ENCODE measurements at regions not wholly inside any gene's neighbourhood (a gene's known extent, or its start where the extent isn't known, plus 50 kb on each side); places are given as distances from the start of the nearest gene placed in this dataset.

DNA sequence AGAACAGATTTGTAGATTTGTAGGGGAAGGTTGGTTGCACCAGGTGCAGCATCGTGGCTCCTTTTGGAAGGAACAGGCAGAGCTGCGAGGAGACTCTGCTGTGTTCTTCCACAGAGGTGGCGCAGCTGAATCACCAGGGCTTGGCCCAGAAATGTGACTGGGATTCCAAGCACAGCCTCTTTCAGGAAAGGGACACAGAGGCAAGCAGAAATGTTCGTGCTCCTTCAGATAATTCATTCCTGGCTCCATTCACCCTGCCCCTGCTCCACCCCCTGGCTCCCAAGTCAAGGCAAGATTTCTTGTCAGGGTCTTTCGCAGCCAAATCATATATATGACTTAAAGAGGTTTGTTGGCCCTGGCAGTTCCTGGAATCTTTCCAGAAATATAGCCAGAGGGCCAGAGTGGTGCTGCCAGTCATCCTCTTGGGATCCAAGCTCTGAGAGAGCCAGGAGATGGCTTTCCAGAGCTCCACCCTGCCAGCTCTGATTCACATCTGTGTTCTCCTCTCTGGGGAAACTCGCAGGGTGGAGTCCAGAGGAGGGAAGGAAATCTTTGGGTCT lies 203.9 kb upstream of the TANK start:
- POLR2A ChIA-PET = no interaction called here
- H3K9me3 ChIP-seq (ENCODE audit: control insufficient read depth, insufficient read depth, low read depth, low read length) = no peaks in the 10 kb centered on the region
- H3K4me1 ChIP-seq (ENCODE audit: control insufficient read depth, insufficient read depth, low read length) = no peaks in the 10 kb centered on the region
- no peaks in the 10 kb centered on the region for H3K36me3 ChIP-seq (ENCODE audit: control insufficient read depth, insufficient read depth, low read length)
- no peak for ATAC-seq
- 0 out of 2 replicates have a peak, but pooled peaks cover 3% of the 10 kb centered on the region for H3K27me3 ChIP-seq (ENCODE audit: control insufficient read depth, insufficient read depth, low read length)
- intact Hi-C loops (cut with micrococcal nuclease; ENCODE audit: unreplicated experiment) = no loop called here
- in situ Hi-C loops (cut with HindIII; ENCODE audit: low pct_unique_long_range_greater_than_20kb, low sequenced_read_pairs) = no loop called here
- H3K4me3 ChIP-seq (ENCODE audit: low read depth in 2 of 2, low read length in 2 of 2) = no peak overlapping the region
- CTCF ChIA-PET = no interaction called here
- H3K27ac ChIP-seq (ENCODE audit: low read length) = no peak overlapping the region
- TF ChIP-seq SIN3A (IDR thresholded peaks at IDR 0.05; ENCODE audit: borderline replicate concordance, insufficient read depth, low read depth, low read length) (no peak), POLR2AphosphoS5 (IDR thresholded peaks at IDR 0.05; ENCODE audit: low read depth, low read length) (no peak), TCF7L2 (IDR thresholded peaks at IDR 0.05; ENCODE audit: low read depth, low read length) (no peak)
- TF ChIP-seq, protein P1, sequence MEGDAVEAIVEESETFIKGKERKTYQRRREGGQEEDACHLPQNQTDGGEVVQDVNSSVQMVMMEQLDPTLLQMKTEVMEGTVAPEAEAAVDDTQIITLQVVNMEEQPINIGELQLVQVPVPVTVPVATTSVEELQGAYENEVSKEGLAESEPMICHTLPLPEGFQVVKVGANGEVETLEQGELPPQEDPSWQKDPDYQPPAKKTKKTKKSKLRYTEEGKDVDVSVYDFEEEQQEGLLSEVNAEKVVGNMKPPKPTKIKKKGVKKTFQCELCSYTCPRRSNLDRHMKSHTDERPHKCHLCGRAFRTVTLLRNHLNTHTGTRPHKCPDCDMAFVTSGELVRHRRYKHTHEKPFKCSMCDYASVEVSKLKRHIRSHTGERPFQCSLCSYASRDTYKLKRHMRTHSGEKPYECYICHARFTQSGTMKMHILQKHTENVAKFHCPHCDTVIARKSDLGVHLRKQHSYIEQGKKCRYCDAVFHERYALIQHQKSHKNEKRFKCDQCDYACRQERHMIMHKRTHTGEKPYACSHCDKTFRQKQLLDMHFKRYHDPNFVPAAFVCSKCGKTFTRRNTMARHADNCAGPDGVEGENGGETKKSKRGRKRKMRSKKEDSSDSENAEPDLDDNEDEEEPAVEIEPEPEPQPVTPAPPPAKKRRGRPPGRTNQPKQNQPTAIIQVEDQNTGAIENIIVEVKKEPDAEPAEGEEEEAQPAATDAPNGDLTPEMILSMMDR (IDR thresholded peaks at IDR 0.05) = no peak
- TF ChIP-seq, protein P2, sequence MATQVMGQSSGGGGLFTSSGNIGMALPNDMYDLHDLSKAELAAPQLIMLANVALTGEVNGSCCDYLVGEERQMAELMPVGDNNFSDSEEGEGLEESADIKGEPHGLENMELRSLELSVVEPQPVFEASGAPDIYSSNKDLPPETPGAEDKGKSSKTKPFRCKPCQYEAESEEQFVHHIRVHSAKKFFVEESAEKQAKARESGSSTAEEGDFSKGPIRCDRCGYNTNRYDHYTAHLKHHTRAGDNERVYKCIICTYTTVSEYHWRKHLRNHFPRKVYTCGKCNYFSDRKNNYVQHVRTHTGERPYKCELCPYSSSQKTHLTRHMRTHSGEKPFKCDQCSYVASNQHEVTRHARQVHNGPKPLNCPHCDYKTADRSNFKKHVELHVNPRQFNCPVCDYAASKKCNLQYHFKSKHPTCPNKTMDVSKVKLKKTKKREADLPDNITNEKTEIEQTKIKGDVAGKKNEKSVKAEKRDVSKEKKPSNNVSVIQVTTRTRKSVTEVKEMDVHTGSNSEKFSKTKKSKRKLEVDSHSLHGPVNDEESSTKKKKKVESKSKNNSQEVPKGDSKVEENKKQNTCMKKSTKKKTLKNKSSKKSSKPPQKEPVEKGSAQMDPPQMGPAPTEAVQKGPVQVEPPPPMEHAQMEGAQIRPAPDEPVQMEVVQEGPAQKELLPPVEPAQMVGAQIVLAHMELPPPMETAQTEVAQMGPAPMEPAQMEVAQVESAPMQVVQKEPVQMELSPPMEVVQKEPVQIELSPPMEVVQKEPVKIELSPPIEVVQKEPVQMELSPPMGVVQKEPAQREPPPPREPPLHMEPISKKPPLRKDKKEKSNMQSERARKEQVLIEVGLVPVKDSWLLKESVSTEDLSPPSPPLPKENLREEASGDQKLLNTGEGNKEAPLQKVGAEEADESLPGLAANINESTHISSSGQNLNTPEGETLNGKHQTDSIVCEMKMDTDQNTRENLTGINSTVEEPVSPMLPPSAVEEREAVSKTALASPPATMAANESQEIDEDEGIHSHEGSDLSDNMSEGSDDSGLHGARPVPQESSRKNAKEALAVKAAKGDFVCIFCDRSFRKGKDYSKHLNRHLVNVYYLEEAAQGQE (IDR thresholded peaks at IDR 0.05; ENCODE audit: insufficient read depth in 1 of 2, low read depth in 2 of 2, low read length in 1 of 2) = no peak
- no peak for DNase-seq (ENCODE audit: low read depth, low spot score)
- BruUV-seq (replicated peaks) = no TSS peak

DNA sequence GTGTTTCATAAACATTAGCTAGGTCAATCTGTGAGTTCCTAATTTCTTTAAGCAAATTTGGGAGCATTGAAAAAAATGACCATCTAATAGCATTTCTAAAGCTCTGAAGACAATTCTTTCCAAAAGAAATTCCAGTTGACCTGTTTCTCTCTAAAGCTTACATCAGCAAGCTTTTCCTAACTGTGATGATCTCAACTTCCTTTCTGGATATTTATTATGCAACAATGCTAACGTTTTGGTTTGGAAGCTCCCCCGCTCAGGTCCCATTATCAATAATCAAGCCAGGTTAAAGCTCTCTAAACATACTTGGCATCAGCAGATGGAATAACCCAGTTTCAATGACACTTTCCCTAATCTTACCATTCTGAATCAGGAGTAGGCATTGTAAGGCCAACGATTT lies 196.3 kb upstream of the TANK start:
- Histone ChIP-seq H3K9me3 (ENCODE audit: control insufficient read depth, insufficient read depth, low read depth, low read length) (no peaks in the 10 kb centered on the region), H3K4me1 (ENCODE audit: control insufficient read depth, insufficient read depth, low read length) (no peaks in the 10 kb centered on the region), H3K4me3 (ENCODE audit: low read depth in 2 of 2, low read length in 2 of 2) (no peak overlapping the region), H3K36me3 (ENCODE audit: control insufficient read depth, insufficient read depth, low read length) (no peaks in the 10 kb centered on the region), H3K27ac (ENCODE audit: low read length) (no peak overlapping the region), H3K27me3 (ENCODE audit: control insufficient read depth, insufficient read depth, low read length) (no peaks in the 10 kb centered on the region)
- no TSS peak for BruUV-seq (replicated peaks)
- POLR2A ChIA-PET = no interaction called here
- DNase-seq (ENCODE audit: low read depth, low spot score) (no peak), ATAC-seq (no peak)
- intact Hi-C loops (cut with micrococcal nuclease; ENCODE audit: unreplicated experiment) = no loop called here
- CTCF ChIA-PET = no interaction called here
- in situ Hi-C loops (cut with HindIII; ENCODE audit: low pct_unique_long_range_greater_than_20kb, low sequenced_read_pairs) = no loop called here
- TF ChIP-seq, protein P2 (IDR thresholded peaks at IDR 0.05; ENCODE audit: insufficient read depth in 1 of 2, low read depth in 2 of 2, low read length in 1 of 2) = no peak
- TF ChIP-seq, protein P1 (IDR thresholded peaks at IDR 0.05) = no peak
- no peak for TF ChIP-seq SIN3A (IDR thresholded peaks at IDR 0.05; ENCODE audit: borderline replicate concordance, insufficient read depth, low read depth, low read length)
- TF ChIP-seq POLR2AphosphoS5 (IDR thresholded peaks at IDR 0.05; ENCODE audit: low read depth, low read length) = no peak
- no peak for TF ChIP-seq TCF7L2 (IDR thresholded peaks at IDR 0.05; ENCODE audit: low read depth, low read length)

Measured in Panc1 (cell line).